LNCaP clone FGC (cell line): ENCODE measurements at regions not wholly inside any gene's neighbourhood (a gene's known extent, or its start where the extent isn't known, plus 50 kb on each side); places are given as distances from the start of the nearest gene placed in this dataset.

Source experiments
- DNase-seq: peaks from one replicate; pipeline ENCODE4 v3.0.0-alpha.2; 2011; ENCODE audit warnings: low read depth
- H3K4me3 ChIP-seq: 2 replicates; pipeline ENCODE4 v1.5.1; 2011; ENCODE audit warnings: mild to moderate bottlenecking, low read depth, low read length, control low read depth
- TF ChIP-seq, protein P1 (sequence below): IDR thresholded peaks from 2 replicates; pipeline ENCODE4 v1.5.1; 2012; ENCODE audit warnings: mild to moderate bottlenecking; ENCODE audit not compliant: control insufficient read depth, insufficient read depth; ENCODE audit errors: extremely low read depth

DNA sequence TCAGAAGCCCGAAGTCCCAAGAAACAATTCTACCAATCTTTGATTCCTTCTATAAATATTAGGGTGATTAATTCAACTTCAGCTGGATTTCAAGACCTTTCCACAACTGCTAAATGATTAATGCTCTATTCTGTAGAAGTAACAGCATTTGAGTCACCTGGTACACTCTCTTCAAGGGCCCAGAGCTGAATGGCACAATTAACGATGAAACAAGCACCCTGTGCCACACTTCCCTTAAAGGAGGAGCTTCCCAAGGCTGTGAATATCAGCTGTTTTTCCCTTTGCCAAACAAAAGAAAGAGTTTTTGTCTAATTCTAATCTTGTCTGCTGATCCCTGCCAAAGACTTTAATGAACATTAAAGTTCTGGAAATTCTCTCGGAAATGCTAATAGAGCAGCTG, 56.0 kb downstream of the BOD1L2 start:
- no peak for DNase-seq
- no peak overlapping the region for H3K4me3 ChIP-seq
- TF ChIP-seq, protein P1, sequence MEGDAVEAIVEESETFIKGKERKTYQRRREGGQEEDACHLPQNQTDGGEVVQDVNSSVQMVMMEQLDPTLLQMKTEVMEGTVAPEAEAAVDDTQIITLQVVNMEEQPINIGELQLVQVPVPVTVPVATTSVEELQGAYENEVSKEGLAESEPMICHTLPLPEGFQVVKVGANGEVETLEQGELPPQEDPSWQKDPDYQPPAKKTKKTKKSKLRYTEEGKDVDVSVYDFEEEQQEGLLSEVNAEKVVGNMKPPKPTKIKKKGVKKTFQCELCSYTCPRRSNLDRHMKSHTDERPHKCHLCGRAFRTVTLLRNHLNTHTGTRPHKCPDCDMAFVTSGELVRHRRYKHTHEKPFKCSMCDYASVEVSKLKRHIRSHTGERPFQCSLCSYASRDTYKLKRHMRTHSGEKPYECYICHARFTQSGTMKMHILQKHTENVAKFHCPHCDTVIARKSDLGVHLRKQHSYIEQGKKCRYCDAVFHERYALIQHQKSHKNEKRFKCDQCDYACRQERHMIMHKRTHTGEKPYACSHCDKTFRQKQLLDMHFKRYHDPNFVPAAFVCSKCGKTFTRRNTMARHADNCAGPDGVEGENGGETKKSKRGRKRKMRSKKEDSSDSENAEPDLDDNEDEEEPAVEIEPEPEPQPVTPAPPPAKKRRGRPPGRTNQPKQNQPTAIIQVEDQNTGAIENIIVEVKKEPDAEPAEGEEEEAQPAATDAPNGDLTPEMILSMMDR: no peak

DNA sequence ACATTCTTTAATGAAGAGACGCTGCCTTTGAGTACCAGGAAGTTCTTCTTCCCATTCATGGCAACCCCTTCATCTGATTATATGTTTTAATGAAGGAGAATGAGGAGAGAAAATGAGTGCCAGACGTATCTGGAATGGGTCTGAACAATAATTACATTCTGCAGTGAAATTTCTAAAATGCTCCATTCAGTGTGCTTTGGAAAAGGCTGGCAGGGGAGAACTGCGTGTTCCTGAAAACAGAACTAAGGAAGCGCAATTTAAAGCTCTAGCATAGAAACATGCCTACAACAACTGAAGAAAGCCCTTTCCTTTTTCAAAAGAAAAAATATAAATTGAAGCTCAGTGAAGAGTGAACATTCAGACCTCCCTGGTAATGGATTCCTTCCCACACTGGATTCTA, 58.8 kb downstream of the BOD1L2 start:
- TF ChIP-seq, protein P1: no peak

DNA sequence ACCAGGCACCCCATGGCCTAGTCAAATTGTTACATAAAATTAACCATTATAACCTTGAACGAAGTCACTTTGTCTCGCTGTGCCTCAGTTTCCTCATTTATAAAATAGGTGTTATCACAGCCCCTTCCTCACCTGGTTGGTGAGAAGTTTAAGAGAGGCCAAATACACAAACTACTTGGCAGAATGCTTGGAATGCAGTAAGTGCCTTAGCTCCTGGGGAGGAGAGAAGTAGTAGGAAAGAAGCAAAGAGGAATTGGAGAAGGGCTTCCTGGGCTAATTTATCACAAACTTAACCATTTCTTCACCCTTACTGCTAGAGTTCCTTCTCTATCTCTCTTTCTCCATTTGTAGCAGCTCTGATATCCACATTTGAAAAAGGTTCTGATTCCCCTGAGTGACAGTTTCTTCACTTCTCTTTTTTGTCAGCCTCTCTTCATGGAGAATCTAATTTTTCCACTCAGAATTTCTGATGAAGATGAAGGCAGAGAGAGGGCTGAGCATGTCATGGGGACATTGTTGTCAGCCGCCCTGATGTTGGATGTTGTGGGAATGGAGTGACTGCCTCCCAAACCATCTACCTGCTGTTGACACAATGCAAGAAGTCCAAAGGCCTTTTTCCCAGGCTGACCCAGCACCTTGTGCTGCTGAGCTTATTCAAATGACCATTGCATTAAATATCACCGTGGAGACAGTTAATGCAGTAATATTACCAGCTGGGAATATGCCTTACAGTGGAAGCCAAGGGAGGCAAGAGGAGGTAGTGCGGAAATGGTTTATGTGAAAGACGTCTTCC, 60.4 kb downstream of the BOD1L2 start:
- no peak for DNase-seq
- H3K4me3 ChIP-seq: no peak overlapping the region
- TF ChIP-seq, protein P1: no peak

More for the DNA sequence above, 58.8 kb downstream of the BOD1L2 start:
- no peak for DNase-seq
- H3K4me3 ChIP-seq: no peak overlapping the region

DNA sequence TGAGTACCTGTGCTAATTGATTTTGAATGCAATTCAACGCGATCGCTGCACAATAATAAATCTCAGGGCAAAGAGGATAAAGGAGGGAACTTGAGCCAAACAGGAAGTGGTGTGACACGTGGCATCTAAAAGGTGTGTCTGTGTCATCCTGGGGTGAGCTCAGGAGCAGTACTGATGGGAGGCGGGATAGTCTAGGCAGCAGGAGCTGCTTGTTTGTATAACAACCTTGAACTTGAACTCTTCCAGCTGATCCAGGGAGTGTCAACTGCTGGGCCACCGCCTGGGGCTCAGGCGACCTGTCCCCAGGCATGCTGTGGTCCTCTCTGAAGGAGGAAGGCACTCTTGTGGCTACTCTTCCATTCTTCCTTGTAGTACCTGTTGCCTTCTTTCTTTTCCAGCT, 61.2 kb downstream of the BOD1L2 start:
- TF ChIP-seq, protein P1: no peak
- no peak overlapping the region for H3K4me3 ChIP-seq
- no peak for DNase-seq

DNA sequence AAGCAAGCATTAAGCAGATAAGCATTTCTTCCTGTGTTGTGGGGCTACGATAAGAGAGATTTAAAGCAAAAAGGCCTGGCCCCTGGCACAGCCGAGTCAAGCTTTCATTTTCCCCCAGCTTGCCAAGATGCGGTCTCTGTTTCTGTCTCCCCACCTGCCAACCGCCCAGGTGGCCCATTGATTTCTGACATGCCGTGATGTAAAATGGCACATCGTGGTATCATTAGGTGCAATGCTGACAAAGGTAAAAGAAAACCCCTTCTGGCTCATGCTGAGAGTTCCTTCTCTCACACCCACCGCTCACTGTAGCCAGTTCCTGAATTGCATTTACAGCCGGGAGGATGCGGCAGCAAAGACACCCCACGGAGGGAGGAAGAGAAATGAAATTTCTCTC, 62.8 kb downstream of the BOD1L2 start:
- TF ChIP-seq, protein P1: no peak
- H3K4me3 ChIP-seq: no peak overlapping the region
- DNase-seq: no peak

DNA sequence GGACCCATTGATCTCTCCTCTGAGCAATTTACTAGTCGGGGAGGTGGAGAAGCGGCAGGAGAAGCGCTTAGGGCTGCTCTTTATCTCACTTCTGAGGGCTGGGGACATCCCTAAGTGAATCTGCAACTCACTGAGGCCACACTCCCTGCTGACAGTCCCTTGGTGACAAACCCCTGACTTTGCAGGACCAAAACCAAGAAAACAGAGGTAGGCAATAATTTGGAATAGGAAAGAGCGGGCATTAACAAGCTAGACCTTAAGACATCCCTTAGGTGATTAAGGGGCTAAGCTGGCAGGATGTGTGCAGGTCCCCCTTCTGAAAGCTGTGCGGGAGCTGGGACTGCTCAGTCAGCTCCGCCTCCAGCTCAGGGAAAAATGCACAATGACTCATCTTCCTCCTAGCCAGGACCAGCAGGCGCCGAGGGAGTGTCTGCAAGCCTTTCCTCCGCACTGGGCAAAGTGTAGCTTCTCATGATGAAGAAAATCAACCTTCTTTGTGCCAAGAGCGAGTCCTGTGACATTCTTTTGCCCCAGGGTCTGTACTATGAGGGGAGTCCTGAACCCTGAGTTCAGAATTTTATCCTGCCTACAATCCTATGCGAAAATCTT, 63.3 kb downstream of the BOD1L2 start:
- DNase-seq: peak; percentile 7
- H3K4me3 ChIP-seq: no peak overlapping the region
- TF ChIP-seq, protein P1: no peak
